Neural crest cell (in vitro differentiated cells): ENCODE measurements at regions not wholly inside any gene's neighbourhood (a gene's known extent, or its start where the extent isn't known, plus 50 kb on each side); places are given as distances from the start of the nearest gene placed in this dataset.

Experiments
- DNase-seq: peaks from one replicate; pipeline ENCODE4 v3.0.0; 2021; ENCODE audit warnings: low read depth, mixed read lengths, low spot score
- H3K27ac Mint-ChIP-seq: one replicate; pipeline ENCODE4 v1.8.0; 2021; ENCODE audit warnings: mild to moderate bottlenecking, mixed read lengths; ENCODE audit not compliant: unreplicated experiment
- H3K27me3 Mint-ChIP-seq: 2 replicates; pipeline ENCODE4 v1.8.0; 2021; ENCODE audit warnings: low read depth, mild to moderate bottlenecking, mixed read lengths
- H3K36me3 Mint-ChIP-seq: 2 replicates; pipeline ENCODE4 v1.8.0; 2021; ENCODE audit warnings: low read depth, mild to moderate bottlenecking, mixed read lengths
- H3K4me1 Mint-ChIP-seq: 2 replicates; pipeline ENCODE4 v1.8.0; 2021; ENCODE audit warnings: mixed read lengths
- H3K4me3 Mint-ChIP-seq: one replicate; pipeline ENCODE4 v1.8.0; 2021; ENCODE audit warnings: mild to moderate bottlenecking, mixed read lengths
- H3K9me3 Mint-ChIP-seq: 2 replicates; pipeline ENCODE4 v1.8.0; 2021; ENCODE audit warnings: mixed read lengths
- CTCF ChIP-seq: fragments of 200-600 bp; sonication (generic); conservative IDR thresholded peaks from 2 replicates; pipeline ENCODE4 v1.5.0; 2021; ENCODE audit warnings: antibody characterized with exemption, mild to moderate bottlenecking

DNA sequence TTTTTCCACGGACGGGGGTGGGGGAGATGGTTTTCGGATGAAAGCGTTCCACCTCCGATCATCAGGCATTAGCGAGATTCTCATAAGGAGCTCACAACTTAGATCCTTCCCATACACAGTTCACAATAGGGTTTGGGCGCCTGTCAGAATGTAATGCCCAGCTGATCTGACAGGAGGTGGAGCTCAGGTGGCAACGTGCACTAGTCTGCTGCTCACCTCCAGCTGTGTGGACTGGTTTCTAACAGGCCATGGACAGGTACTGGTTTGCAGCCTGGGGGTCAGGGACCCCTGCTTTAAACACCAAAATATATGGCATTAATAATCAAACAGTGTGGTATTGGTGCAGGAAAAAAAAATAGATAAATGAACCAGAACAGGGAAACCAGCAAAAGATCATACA lies 157.5 kb upstream of the NLRP1 start:
- no peak for TF ChIP-seq CTCF
- no peak for DNase-seq
- H3K27me3 Mint-ChIP-seq, result peaks cover 26% of the 10 kb centered on the region
- no peaks in the 10 kb centered on the region for H3K36me3 Mint-ChIP-seq
- no peak overlapping the region for H3K27ac Mint-ChIP-seq
- H3K4me3 Mint-ChIP-seq, result no peak overlapping the region
- H3K9me3 Mint-ChIP-seq, result no peaks in the 10 kb centered on the region
- no peaks in the 10 kb centered on the region for H3K4me1 Mint-ChIP-seq

DNA sequence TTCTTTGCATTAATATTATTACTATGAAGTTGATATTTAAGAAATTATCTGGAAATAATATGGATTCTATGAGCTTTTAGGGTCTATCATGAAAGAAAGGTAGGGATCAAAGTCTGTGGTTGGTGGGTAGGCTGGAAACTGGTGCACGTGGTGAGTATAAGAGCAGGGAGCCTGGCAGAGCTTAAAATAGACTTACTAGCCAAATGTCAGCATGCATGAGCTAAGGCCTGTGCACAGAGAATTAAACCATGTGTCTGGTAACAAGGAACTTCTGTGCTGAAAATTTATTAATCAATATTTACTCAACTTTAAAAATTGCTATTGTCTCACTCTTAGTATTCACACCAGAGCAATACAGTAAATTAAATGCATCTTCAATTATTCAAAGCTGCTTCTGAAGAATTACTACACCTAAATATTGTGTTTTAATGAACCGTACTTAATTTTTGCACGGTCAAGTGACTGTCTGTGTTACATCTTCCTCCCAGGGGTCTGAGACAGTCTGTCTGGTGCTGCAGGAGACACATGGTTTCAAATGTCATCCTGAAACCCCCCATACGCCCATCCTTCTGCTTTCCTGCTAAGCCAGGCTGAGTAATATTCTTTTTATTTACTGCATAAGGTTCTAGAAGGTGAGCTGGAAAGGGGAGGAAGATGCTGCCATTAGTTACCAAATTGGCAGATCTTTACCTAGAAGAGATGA lies 161.0 kb upstream of the NLRP1 start:
- no peak overlapping the region for H3K27ac Mint-ChIP-seq
- H3K36me3 Mint-ChIP-seq, result no peaks in the 10 kb centered on the region
- no peaks in the 10 kb centered on the region for H3K4me1 Mint-ChIP-seq
- H3K9me3 Mint-ChIP-seq, result no peaks in the 10 kb centered on the region
- DNase-seq, result no peak
- peaks cover 26% of the 10 kb centered on the region for H3K27me3 Mint-ChIP-seq
- H3K4me3 Mint-ChIP-seq, result no peak overlapping the region
- TF ChIP-seq CTCF, result no peak

DNA sequence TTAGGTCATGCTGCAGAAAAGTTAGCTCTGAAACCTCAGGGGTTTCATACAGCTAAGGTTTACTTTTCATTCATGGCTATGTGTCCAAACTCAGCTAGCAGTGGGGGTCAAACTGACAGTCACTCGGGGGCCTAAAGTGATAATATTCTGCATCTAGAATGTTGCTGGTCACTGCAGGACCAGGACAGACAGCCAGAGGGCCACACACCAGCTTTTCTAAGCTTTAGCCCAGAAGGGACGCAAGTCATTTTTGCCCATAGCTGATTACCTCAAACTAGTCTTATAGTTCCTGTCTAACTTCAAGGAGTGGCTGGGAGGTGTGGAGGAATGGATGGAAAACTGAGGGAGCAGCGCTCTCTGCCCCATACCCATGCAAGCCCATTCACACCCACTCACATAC lies 163.0 kb upstream of the NLRP1 start:
- H3K36me3 Mint-ChIP-seq, result no peaks in the 10 kb centered on the region
- H3K27me3 Mint-ChIP-seq, result peaks cover 14% of the 10 kb centered on the region
- no peak for DNase-seq
- H3K4me3 Mint-ChIP-seq, result no peak overlapping the region
- H3K9me3 Mint-ChIP-seq, result no peaks in the 10 kb centered on the region
- TF ChIP-seq CTCF, result no peak
- H3K4me1 Mint-ChIP-seq, result no peaks in the 10 kb centered on the region
- H3K27ac Mint-ChIP-seq, result no peak overlapping the region

- no peaks in the 10 kb centered on the region for H3K4me1 Mint-ChIP-seq
- no peak for TF ChIP-seq CTCF
- no peak overlapping the region for H3K4me3 Mint-ChIP-seq
- H3K9me3 Mint-ChIP-seq, result no peaks in the 10 kb centered on the region
- peaks cover 10% of the 10 kb centered on the region for H3K27me3 Mint-ChIP-seq
- H3K36me3 Mint-ChIP-seq, result no peaks in the 10 kb centered on the region
- DNase-seq, result no peak
- no peak overlapping the region for H3K27ac Mint-ChIP-seq
Measured at GRCh38 chr17:5747964-5748363, 163.7 kb upstream of the NLRP1 start.

- no peak for DNase-seq
- H3K4me3 Mint-ChIP-seq, result no peak overlapping the region
- no peak overlapping the region for H3K27ac Mint-ChIP-seq
- no peaks in the 10 kb centered on the region for H3K4me1 Mint-ChIP-seq
- peaks cover 25% of the 10 kb centered on the region for H3K27me3 Mint-ChIP-seq
- H3K9me3 Mint-ChIP-seq, result no peaks in the 10 kb centered on the region
- TF ChIP-seq CTCF, result no peak
- no peaks in the 10 kb centered on the region for H3K36me3 Mint-ChIP-seq
Measured at GRCh38 chr17:5753421-5753820, 169.1 kb upstream of the NLRP1 start.
